ENCODE measurements at regions not wholly inside any gene's neighbourhood (a gene's known extent, or its start where the extent isn't known, plus 50 kb on each side); places are given as distances from the start of the nearest gene placed in this dataset.

DNA sequence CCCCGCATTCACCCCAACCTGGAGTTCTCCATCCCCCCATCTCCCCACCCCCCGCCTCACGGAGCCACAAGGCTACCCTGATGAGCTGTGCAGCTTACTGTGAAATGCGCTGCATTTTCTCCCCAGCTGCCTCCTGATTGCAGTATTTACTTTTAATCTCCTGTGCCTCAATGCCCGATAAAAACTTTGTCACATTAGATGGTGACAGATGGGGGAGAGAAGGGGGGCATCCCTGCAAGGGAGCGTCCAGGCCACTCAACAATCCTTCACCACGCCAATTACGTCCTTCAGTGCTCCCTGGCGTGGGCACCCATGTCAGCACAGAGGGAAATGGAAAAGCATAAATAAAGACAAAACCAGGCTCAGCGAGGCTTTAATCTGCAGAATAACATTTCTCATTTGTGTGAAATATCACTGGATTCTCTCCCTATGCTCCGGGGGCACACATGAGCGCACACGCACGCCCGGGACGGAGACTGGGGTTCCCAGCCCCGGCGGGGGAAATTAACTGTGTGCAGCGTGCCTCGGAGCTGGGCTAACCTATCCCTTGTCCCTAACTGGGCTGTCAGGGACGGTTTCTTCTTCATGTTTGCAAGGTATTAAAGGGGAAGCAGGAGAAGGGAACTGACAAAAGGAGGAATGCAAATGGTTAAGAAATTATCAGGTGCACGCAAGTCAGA is 186.7 kb upstream of the VASH1 start:
- TF ChIP-seq POLR2A (IDR thresholded peaks at IDR 0.05; ENCODE audit: low read depth, low read length): no peak
- no peak for TF ChIP-seq POLR2AphosphoS5 (IDR thresholded peaks at IDR 0.05; ENCODE audit: low read depth, low read length)
